HCT116 (cell line): ENCODE measurements at regions not wholly inside any gene's neighbourhood (a gene's known extent, or its start where the extent isn't known, plus 50 kb on each side); places are given as distances from the start of the nearest gene placed in this dataset.

Source experiments
- ATAC-seq: fragments of 200-7000 bp; cut with Tn5 transposase; 2 replicates; pipeline ENCODE4 v1.9.1; 2020; ENCODE audit warnings: mild to moderate bottlenecking, moderate library complexity
- BruUV-seq: library from RNA; stranded (reverse); fragments of 400-500 nt; replicated peaks from 2 replicates; lab custom pipeline; 2021; lab: Mats Ljungman, UMichigan
- CTCF ChIA-PET: fragments of 300-600 bp; sonication (Branson Sonifier 250); formaldehyde crosslinking; loops from one replicate; lab custom pipeline; 2021; ENCODE audit warnings: antibody characterized with exemption; lab: Charles Lee
- POLR2A ChIA-PET: fragments of 300-600, 350-600 bp; sonication (Branson Sonifier 250); formaldehyde crosslinking; loops from one replicate; lab custom pipeline; 2021; ENCODE audit warnings: antibody characterized with exemption; lab: Charles Lee
- RAD21 ChIA-PET, 2 experiments: fragments of 300-600 bp; sonication (Branson Sonifier 250); formaldehyde crosslinking; loops; one replicate each; lab custom pipeline; 2023; ENCODE audit warnings: low total read pairs in 2 of 2; ENCODE audit not compliant: uncharacterized antibody in 2 of 2, unreplicated experiment in 2 of 2, low non-redundant PET in 1 of 2; lab: Charles Lee
- DNase-seq: peaks from one replicate; pipeline ENCODE4 v3.0.0-alpha.2; 2010; ENCODE audit warnings: low read depth, low spot score
- H2AFZ ChIP-seq: fragments of 200-600 bp; shearing (Covaris generic), sonication (generic); 2 replicates; pipeline ENCODE4 v1.6.1; 2017; ENCODE audit warnings: low read depth, mixed run types, mixed read lengths, antibody characterized with exemption, low read length; ENCODE audit not compliant: poor library complexity, severe bottlenecking
- H3K27ac ChIP-seq: 2 replicates; pipeline ENCODE4 v1.5.1; 2012; ENCODE audit warnings: low read depth, low read length
- H3K27me3 ChIP-seq: fragments of 200-600 bp; sonication (generic); 2 replicates; pipeline ENCODE4 v1.6.1; 2016; ENCODE audit warnings: mixed run types, low read length, mixed read lengths; ENCODE audit not compliant: insufficient read depth
- H3K36me3 ChIP-seq, 2 experiments: fragments of 200-500 bp in 1 of 2; fragments of 200-600 bp in 1 of 2; sonication (Bioruptor generic) in 1 of 2; sonication (generic) in 1 of 2; 2 replicates each; pipeline versions ENCODE4 v1.5.1 to v1.6.1; 2014 to 2016; ENCODE audit warnings: low read length in 2 of 2, inconsistent platforms in 1 of 2, mixed read lengths in 1 of 2, mixed run types in 1 of 2; ENCODE audit not compliant: insufficient read depth in 2 of 2, control insufficient read depth in 1 of 2
- H3K4me1 ChIP-seq, 2 experiments: fragments of 200-600 bp in 1 of 2; sonication (generic) in 1 of 2; 2 replicates each; pipeline versions ENCODE4 v1.5.1 to v1.6.1; 2012 to 2017; ENCODE audit warnings: low read length in 2 of 2, inconsistent platforms in 1 of 2, mild to moderate bottlenecking in 1 of 2, mixed read lengths in 1 of 2, mixed run types in 1 of 2, moderate library complexity in 1 of 2; ENCODE audit not compliant: insufficient read depth in 2 of 2, control insufficient read depth in 1 of 2
- H3K4me2 ChIP-seq: fragments of 200-600 bp; sonication (generic); 2 replicates; pipeline ENCODE4 v1.6.1; 2017; ENCODE audit warnings: mixed run types, low read length, mixed read lengths
- H3K4me3 ChIP-seq, 2 experiments: fragments of 200-600 bp in 1 of 2; sonication (generic) in 1 of 2; replicated peaks in 1 of 2; 2 replicates each; pipeline ENCODE4 v1.5.1; 2011 to 2016; ENCODE audit warnings: low read length in 2 of 2, control low read depth in 1 of 2, low read depth in 1 of 2, mild to moderate bottlenecking in 1 of 2, mixed read lengths in 1 of 2, mixed run types in 1 of 2
- H3K79me2 ChIP-seq: fragments of 200-600 bp; sonication (generic); 2 replicates; pipeline ENCODE4 v1.6.1; 2017; ENCODE audit warnings: mild to moderate bottlenecking, mixed run types, low read length, moderate library complexity, mixed read lengths; ENCODE audit not compliant: insufficient read depth
- H3K9ac ChIP-seq: fragments of 200-600 bp; sonication (generic); 2 replicates; pipeline ENCODE4 v1.6.1; 2016; ENCODE audit warnings: low read length, mixed read lengths
- H3K9me2 ChIP-seq: fragments of 200-600 bp; sonication (generic), shearing (Covaris generic); 2 replicates; pipeline ENCODE4 v1.6.1; 2017; ENCODE audit warnings: mixed run types, mild to moderate bottlenecking, moderate library complexity; ENCODE audit not compliant: insufficient read depth
- H3K9me3 ChIP-seq, 2 experiments: fragments of 200-500 bp in 1 of 2; fragments of 200-600 bp in 1 of 2; sonication (Bioruptor generic) in 1 of 2; sonication (generic) in 1 of 2; 2 replicates each; pipeline ENCODE4 v1.6.1; 2014 to 2017; ENCODE audit warnings: low read length in 2 of 2, mixed read lengths in 2 of 2, inconsistent platforms in 1 of 2, low read depth in 1 of 2, mild to moderate bottlenecking in 1 of 2, mixed run types in 1 of 2, moderate library complexity in 1 of 2; ENCODE audit not compliant: control insufficient read depth in 1 of 2, insufficient read depth in 1 of 2
- H4K20me1 ChIP-seq: fragments of 200-600 bp; sonication (generic), shearing (Covaris generic); 2 replicates; pipeline ENCODE4 v1.6.1; 2017; ENCODE audit warnings: mixed run types, mild to moderate bottlenecking, moderate library complexity; ENCODE audit not compliant: insufficient read depth
- ATF3 ChIP-seq: IDR thresholded peaks from 2 replicates; pipeline ENCODE4 v1.6.1; 2012
- CBX3 ChIP-seq: IDR thresholded peaks from 2 replicates; pipeline ENCODE4 v1.6.1; 2012; ENCODE audit warnings: low read depth
- CTCF ChIP-seq, 3 experiments: fragments of 200-600 bp in 1 of 3; sonication (generic) in 1 of 3; IDR thresholded peaks in 2 of 3; conservative IDR thresholded peaks in 1 of 3; 2 replicates each; pipeline ENCODE4 v1.5.1; 2012 to 2017; ENCODE audit warnings: low read depth in 2 of 3, low read length in 2 of 3, antibody characterized with exemption in 1 of 3, borderline replicate concordance in 1 of 3, control low read depth in 1 of 3, mild to moderate bottlenecking in 1 of 3, mixed read lengths in 1 of 3, mixed run types in 1 of 3, moderate library complexity in 1 of 3; ENCODE audit not compliant: insufficient read depth in 1 of 3
- EZH2 ChIP-seq: fragments of 200-600 bp; sonication (generic); IDR thresholded peaks from 2 replicates; pipeline ENCODE4 v1.6.1; 2017; ENCODE audit warnings: antibody characterized with exemption, mixed run types
- POLR2A ChIP-seq: IDR thresholded peaks from 2 replicates; pipeline ENCODE4 v1.7.0; 2011; ENCODE audit warnings: borderline replicate concordance; ENCODE audit not compliant: insufficient read depth, insufficient read length; ENCODE audit errors: extremely low read depth
- RAD21 ChIP-seq: IDR thresholded peaks from 2 replicates; pipeline ENCODE4 v1.6.1; 2012; ENCODE audit warnings: low read depth, mild to moderate bottlenecking
- SIN3A ChIP-seq: IDR thresholded peaks from 2 replicates; pipeline ENCODE4 v1.6.1; 2012; ENCODE audit warnings: low read depth
- SRF ChIP-seq: IDR thresholded peaks from 2 replicates; pipeline ENCODE4 v1.6.1; 2012; ENCODE audit warnings: low read depth
- TCF7L2 ChIP-seq: IDR thresholded peaks from 2 replicates; pipeline ENCODE4 v1.7.0; 2011; ENCODE audit warnings: borderline replicate concordance, inconsistent platforms; ENCODE audit not compliant: insufficient read depth, insufficient read length; ENCODE audit errors: extremely low read depth
- YY1 ChIP-seq: IDR thresholded peaks from 2 replicates; pipeline ENCODE4 v1.6.1; 2011; ENCODE audit warnings: low read length, low read depth, moderate library complexity, mild to moderate bottlenecking; ENCODE audit not compliant: insufficient replicate concordance; ENCODE audit errors: extremely low read depth
- ZFX ChIP-seq: fragments of 450-650 bp; IDR thresholded peaks from 2 replicates; pipeline ENCODE4 v1.6.1; 2017
- intact Hi-C: fragments of 100-400 bp; cut with micrococcal nuclease; formaldehyde crosslinking; loops from 2 replicates; pipeline ENCODE4 v1.10.0; 2022

GRCh38 chr3:124296406-124296805 is 304.5 kb upstream of the ROPN1 start (continued):
- no peak for TF ChIP-seq CTCF (IDR thresholded peaks at IDR 0.05 in 2 of 3, conservative IDR thresholded peaks at IDR 0.05 in 1 of 3; ENCODE audit: borderline replicate concordance in 1 of 3, insufficient read depth in 1 of 3, low read depth in 2 of 3, low read length in 2 of 3)

- Histone ChIP-seq H3K4me2 (no peak overlapping the region), H3K4me1 (no peaks in the 10 kb centered on the region), H3K9me2 (no peaks in the 10 kb centered on the region), H3K27ac (no peak overlapping the region), H2AFZ (no peak overlapping the region), H3K9me3 (no peaks in the 10 kb centered on the region), H3K36me3 (no peaks in the 10 kb centered on the region), H3K4me3 (no peak overlapping the region), H4K20me1 (no peaks in the 10 kb centered on the region), H3K79me2 (no peaks in the 10 kb centered on the region), H3K9ac (no peak overlapping the region), H3K27me3 (peaks cover 96% of the 10 kb centered on the region)
- ChIA-PET RAD21 (no interaction called here), CTCF (no interaction called here), POLR2A (no interaction called here)
- TF ChIP-seq ZFX (no peak), YY1 (no peak)
- intact Hi-C loops: no loop called here
- DNase-seq: no peak
- BruUV-seq: no TSS peak
- no peak for ATAC-seq
These were observed 305.4 kb upstream of the ROPN1 start for GRCh38 chr3:124297062-124297980.

- Histone ChIP-seq H3K27ac (no peak overlapping the region), H3K4me3 (no peak overlapping the region), H2AFZ (no peak overlapping the region), H3K4me2 (no peak overlapping the region), H3K9me3 (no peaks in the 10 kb centered on the region), H3K27me3 (peaks cover 95% of the 10 kb centered on the region), H3K79me2 (no peaks in the 10 kb centered on the region), H4K20me1 (no peaks in the 10 kb centered on the region), H3K4me1 (no peaks in the 10 kb centered on the region), H3K36me3 (no peaks in the 10 kb centered on the region), H3K9me2 (no peaks in the 10 kb centered on the region), H3K9ac (no peak overlapping the region)
- no peak for DNase-seq
- BruUV-seq: no TSS peak
- TF ChIP-seq SIN3A: no peak
- no peak for TF ChIP-seq ATF3
- TF ChIP-seq EZH2: no peak
- no peak for TF ChIP-seq RAD21
- no peak for TF ChIP-seq SRF
- no peak for TF ChIP-seq TCF7L2
- no peak for TF ChIP-seq CBX3
- TF ChIP-seq POLR2A: no peak
- POLR2A ChIA-PET: no interaction called here
- intact Hi-C loops: no loop called here
- RAD21 ChIA-PET: no interaction called here
- ATAC-seq: no peak
- CTCF ChIA-PET: no interaction called here
These were observed 306.4 kb upstream of the ROPN1 start for GRCh38 chr3:124298301-124298700.
